BLaER1 treated with 17β-estradiol and CSF1 and Interleukin-3, amounts not matched to agents 10 nM and 100 nM (cell line): ENCODE measurements at regions not wholly inside any gene's neighbourhood (a gene's known extent, or its start where the extent isn't known, plus 50 kb on each side); places are given as distances from the start of the nearest gene placed in this dataset.

Experiments
- H3K27ac ChIP-seq, 11 experiments: shearing (Covaris generic); formaldehyde crosslinking; 2 replicates each; pipeline ENCODE4 v1.8.1; 2022
- H3K27me3 ChIP-seq, 11 experiments: shearing (Covaris generic); formaldehyde crosslinking; 2 replicates each; pipeline ENCODE4 v1.8.1; 2022
- H3K36me3 ChIP-seq, 11 experiments: shearing (Covaris generic); formaldehyde crosslinking; 2 replicates each; pipeline ENCODE4 v1.8.1; 2022
- H3K4me1 ChIP-seq, 10 experiments: shearing (Covaris generic); formaldehyde crosslinking; 2 replicates each; pipeline ENCODE4 v1.8.1; 2022
- H3K4me2 ChIP-seq, 11 experiments: shearing (Covaris generic); formaldehyde crosslinking; 2 replicates each; pipeline ENCODE4 v1.8.1; 2022
- H3K4me3 ChIP-seq, 10 experiments: shearing (Covaris generic); formaldehyde crosslinking; 2 replicates each; pipeline ENCODE4 v1.8.1; 2022
- H3K9ac ChIP-seq, 11 experiments: shearing (Covaris generic); formaldehyde crosslinking; 2 replicates each; pipeline ENCODE4 v1.8.1; 2022
- H3K9me3 ChIP-seq, 11 experiments: shearing (Covaris generic); formaldehyde crosslinking; replicated peaks in 1 of 11; 2 replicates each; pipeline ENCODE4 v1.8.1; 2022
- H4K20me1 ChIP-seq, 11 experiments: shearing (Covaris generic); formaldehyde crosslinking; 2 replicates each; pipeline ENCODE4 v1.8.1; 2022
- Cebpa-rat ChIP-seq, 11 experiments: shearing (Covaris generic); IDR thresholded peaks; 2 replicates each; pipeline ENCODE4 v1.8.1; 2022

DNA sequence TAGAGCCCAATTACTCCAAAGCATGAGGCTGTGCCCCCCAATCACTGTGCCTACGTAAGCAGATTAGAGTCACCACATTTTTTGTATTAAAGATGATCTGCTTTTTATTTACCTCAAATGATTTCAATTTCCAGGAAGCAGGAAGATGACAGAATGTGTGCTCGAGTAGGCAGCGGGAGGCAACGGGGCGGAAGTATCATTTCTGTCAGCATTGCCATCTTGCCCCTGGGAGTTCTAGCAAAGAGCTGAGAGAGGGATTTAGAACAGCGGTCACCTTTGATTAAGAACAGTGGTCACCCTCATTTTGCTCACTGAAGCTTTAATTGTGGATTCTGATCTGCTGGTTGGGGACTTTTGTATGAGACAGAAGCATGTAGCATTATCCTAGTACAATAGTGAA is 117.1 kb upstream of the FAM13C start:
- Histone ChIP-seq H3K4me3 (no peak overlapping the region), H3K9me3 (no peaks in the 10 kb centered on the region), H3K4me2 (no peak overlapping the region), H3K4me1 (no peaks in the 10 kb centered on the region), H3K27ac (no peak overlapping the region), H3K36me3 (no peaks in the 10 kb centered on the region), H3K27me3 (no peaks in the 10 kb centered on the region), H3K9ac (no peak overlapping the region), H4K20me1 (no peaks in the 10 kb centered on the region)
- TF ChIP-seq Cebpa-rat (IDR thresholded peaks at IDR 0.05) = no peak

DNA sequence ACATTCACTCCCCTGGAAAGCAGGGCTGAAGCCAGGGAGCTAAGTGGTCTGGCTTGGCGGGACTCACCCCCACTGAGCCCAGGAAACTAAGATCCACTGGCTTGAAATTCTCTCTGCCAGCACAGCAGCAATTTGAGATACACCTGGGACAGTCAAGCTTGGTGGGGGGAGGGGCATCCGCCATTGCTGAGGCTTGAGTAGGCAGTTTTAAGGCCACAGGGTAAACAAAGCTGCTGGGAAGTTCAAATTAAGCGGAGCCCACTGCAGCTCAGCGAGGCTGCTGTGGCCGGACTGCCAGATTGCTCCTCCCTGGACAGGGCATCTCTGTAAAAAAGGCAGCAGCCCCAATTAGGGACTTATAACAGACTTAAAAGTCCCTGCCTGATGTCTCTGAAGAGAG is 108.2 kb upstream of the FAM13C start:
- H3K36me3 ChIP-seq = no peaks in the 10 kb centered on the region
- no peaks in the 10 kb centered on the region for H4K20me1 ChIP-seq
- H3K4me1 ChIP-seq = no peaks in the 10 kb centered on the region
- no peak for TF ChIP-seq Cebpa-rat (IDR thresholded peaks at IDR 0.05)
- no peak overlapping the region for H3K4me2 ChIP-seq
- no peak overlapping the region for H3K27ac ChIP-seq
- H3K27me3 ChIP-seq = no peaks in the 10 kb centered on the region
- H3K4me3 ChIP-seq = no peak overlapping the region
- 0 out of 22 replicates have a peak, but pooled peaks cover 0 to 7% (median 0%) of the 10 kb centered on the region in 11 experiments for H3K9me3 ChIP-seq
- no peak overlapping the region for H3K9ac ChIP-seq

- H3K4me3 ChIP-seq = no peak overlapping the region
- no peak overlapping the region for H3K9ac ChIP-seq
- no peak overlapping the region for H3K4me2 ChIP-seq
- no peaks in the 10 kb centered on the region for H3K4me1 ChIP-seq
- 0 out of 22 replicates have a peak, but pooled peaks cover 0 to 1% (median 0%) of the 10 kb centered on the region in 11 experiments for H3K9me3 ChIP-seq
- no peak for TF ChIP-seq Cebpa-rat (IDR thresholded peaks at IDR 0.05)
- no peaks in the 10 kb centered on the region for H3K27me3 ChIP-seq
- no peak overlapping the region for H3K27ac ChIP-seq
- no peaks in the 10 kb centered on the region for H4K20me1 ChIP-seq
- H3K36me3 ChIP-seq = no peaks in the 10 kb centered on the region
Observed at GRCh38 chr10:59465088-59465487, 102.7 kb upstream of the FAM13C start.

DNA sequence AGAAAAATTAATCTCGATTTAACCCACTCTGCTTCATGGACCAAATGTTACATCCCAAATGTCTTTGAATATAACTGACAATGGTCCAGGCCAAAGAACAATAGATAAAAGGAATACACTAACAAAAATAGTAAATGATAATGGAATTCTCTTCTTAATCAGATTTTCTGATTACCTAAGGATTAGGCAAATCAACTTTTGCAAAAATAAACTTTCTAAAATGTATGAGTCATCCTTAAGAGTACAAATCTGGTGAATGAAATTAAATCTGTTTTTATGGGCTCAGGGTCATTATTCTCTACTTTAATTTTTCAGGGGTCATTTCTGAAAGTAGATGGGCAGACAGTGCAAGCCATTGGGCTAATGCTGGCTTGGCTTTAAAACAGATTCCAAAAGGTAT is 102.1 kb upstream of the FAM13C start:
- TF ChIP-seq Cebpa-rat (IDR thresholded peaks at IDR 0.05) = no peak
- H3K4me2 ChIP-seq = no peak overlapping the region
- H3K27me3 ChIP-seq = no peaks in the 10 kb centered on the region
- H3K4me1 ChIP-seq = no peaks in the 10 kb centered on the region
- H4K20me1 ChIP-seq = no peaks in the 10 kb centered on the region
- H3K9ac ChIP-seq = no peak overlapping the region
- no peak overlapping the region for H3K27ac ChIP-seq
- no peaks in the 10 kb centered on the region for H3K9me3 ChIP-seq
- no peak overlapping the region for H3K4me3 ChIP-seq
- H3K36me3 ChIP-seq = no peaks in the 10 kb centered on the region

DNA sequence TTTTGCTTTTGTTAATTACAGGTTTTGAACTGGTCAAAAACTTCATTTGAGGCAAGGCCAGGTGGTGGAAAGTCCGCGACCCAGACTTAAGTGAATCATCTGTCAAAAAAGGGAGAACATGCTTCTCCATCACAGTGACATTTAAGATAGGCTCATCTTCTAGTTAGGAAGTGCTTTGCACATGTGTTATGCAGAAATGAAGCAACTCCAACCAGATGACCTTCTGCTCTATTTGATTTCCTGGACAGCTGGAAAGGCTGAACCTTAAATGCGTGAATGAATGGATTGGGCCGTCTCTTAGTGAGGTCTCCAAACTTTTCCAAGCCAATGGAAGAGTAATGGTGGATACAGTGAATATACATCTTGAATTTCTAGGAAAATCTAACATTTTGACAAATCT is 101.6 kb upstream of the FAM13C start:
- H4K20me1 ChIP-seq = no peaks in the 10 kb centered on the region
- H3K4me1 ChIP-seq = no peaks in the 10 kb centered on the region
- no peak overlapping the region for H3K4me2 ChIP-seq
- no peak overlapping the region for H3K9ac ChIP-seq
- H3K27me3 ChIP-seq = no peaks in the 10 kb centered on the region
- no peaks in the 10 kb centered on the region for H3K36me3 ChIP-seq
- no peaks in the 10 kb centered on the region for H3K9me3 ChIP-seq
- H3K4me3 ChIP-seq = no peak overlapping the region
- H3K27ac ChIP-seq = no peak overlapping the region
- TF ChIP-seq Cebpa-rat (IDR thresholded peaks at IDR 0.05) = no peak

DNA sequence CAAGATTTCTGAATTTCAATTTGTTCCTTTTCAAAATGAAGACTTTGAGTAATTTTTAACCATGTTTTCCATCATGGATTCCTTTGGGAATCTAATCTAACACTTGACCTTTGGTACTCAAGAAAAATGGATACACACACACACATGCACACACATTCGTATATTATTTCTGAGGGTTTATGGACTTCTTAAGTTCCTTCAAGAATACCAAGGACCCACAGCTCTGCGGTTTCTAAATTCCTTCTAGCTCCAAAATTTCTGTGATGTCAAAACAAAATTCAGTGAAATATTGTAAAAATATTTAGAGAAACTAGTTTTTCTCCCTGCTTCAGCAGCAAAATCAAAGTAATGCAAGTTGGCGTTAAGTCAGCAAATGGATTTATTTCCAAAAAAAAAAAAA is 98.3 kb upstream of the FAM13C start:
- Histone ChIP-seq H3K27ac (no peak overlapping the region), H3K4me3 (no peak overlapping the region), H3K27me3 (no peaks in the 10 kb centered on the region), H3K9me3 (no peaks in the 10 kb centered on the region), H3K36me3 (no peaks in the 10 kb centered on the region), H3K9ac (no peak overlapping the region), H4K20me1 (no peaks in the 10 kb centered on the region), H3K4me2 (no peak overlapping the region), H3K4me1 (no peaks in the 10 kb centered on the region)
- no peak for TF ChIP-seq Cebpa-rat (IDR thresholded peaks at IDR 0.05)

GRCh38 chr10:59456199-59456598 is 93.8 kb upstream of the FAM13C start:
- no peak overlapping the region for H3K4me2 ChIP-seq
- no peak for TF ChIP-seq Cebpa-rat (IDR thresholded peaks at IDR 0.05)
- no peaks in the 10 kb centered on the region for H3K36me3 ChIP-seq
- H3K4me1 ChIP-seq = no peaks in the 10 kb centered on the region
- no peak overlapping the region for H3K9ac ChIP-seq
- H3K4me3 ChIP-seq = no peak overlapping the region
- no peaks in the 10 kb centered on the region for H3K9me3 ChIP-seq
- no peaks in the 10 kb centered on the region for H4K20me1 ChIP-seq
- no peaks in the 10 kb centered on the region for H3K27me3 ChIP-seq
- H3K27ac ChIP-seq = no peak overlapping the region

DNA sequence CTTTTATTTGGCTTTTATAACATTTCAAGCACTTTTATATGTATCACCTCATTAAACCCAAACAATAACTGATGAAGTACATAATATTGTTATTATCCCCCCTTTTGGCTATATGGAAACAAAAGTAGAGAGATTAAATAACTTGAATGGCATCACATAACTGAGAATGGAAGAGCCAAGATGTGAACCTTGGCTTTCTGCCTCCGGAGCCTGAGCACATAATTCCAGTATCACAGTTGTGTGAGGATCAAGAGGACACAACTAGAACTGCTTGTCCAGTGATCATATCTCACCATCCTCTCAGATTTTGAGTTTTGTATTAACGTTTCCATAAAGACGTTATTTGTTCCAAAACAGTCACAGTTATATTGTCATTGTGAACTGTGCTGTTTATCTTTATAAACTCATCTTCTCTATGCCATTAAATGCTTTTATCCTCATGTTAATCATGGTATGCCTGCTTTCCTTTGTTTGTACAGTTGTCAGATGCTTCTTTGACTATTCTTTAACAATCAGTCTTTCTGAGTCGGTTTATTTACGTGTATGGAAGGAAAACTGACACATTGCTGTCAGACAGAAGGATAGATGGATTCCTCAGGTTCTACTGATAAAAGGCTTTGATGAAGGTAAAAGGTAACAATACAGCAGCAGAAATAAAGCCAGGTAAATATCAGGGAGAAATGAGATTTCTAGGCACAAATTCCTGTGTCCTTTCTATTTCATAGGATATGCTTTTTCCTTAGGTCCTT is 92.0 kb upstream of the FAM13C start:
- no peak for TF ChIP-seq Cebpa-rat (IDR thresholded peaks at IDR 0.05)
- no peak overlapping the region for H3K9ac ChIP-seq
- H3K27ac ChIP-seq = no peak overlapping the region
- no peaks in the 10 kb centered on the region for H4K20me1 ChIP-seq
- no peaks in the 10 kb centered on the region for H3K36me3 ChIP-seq
- H3K4me1 ChIP-seq = no peaks in the 10 kb centered on the region
- H3K9me3 ChIP-seq = no peaks in the 10 kb centered on the region
- H3K4me2 ChIP-seq = no peak overlapping the region
- H3K27me3 ChIP-seq = no peaks in the 10 kb centered on the region
- no peak overlapping the region for H3K4me3 ChIP-seq

DNA sequence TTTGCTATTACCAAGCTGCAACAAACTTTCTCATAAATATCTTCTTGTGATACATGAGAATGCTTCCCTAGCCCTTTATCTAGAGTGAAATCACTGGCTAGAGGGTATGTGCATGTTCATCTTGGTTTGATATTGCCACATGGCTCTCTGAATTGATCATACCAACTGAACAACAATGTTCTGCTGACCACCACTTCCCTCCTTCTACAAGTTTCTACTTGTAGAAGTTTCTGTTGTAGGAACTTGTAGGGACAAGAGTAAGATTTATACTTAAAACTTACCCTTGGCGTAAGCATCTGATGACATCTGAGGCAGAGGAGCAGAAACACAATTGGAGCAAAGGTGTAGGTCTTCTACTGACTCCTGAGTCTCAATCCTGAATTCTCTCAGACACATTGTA is 86.3 kb upstream of the FAM13C start:
- no peaks in the 10 kb centered on the region for H4K20me1 ChIP-seq
- H3K4me3 ChIP-seq = no peak overlapping the region
- H3K9ac ChIP-seq = no peak overlapping the region
- no peaks in the 10 kb centered on the region for H3K27me3 ChIP-seq
- H3K4me1 ChIP-seq = no peaks in the 10 kb centered on the region
- no peak overlapping the region for H3K27ac ChIP-seq
- no peak overlapping the region for H3K4me2 ChIP-seq
- no peak for TF ChIP-seq Cebpa-rat (IDR thresholded peaks at IDR 0.05)
- no peaks in the 10 kb centered on the region for H3K36me3 ChIP-seq
- no peaks in the 10 kb centered on the region for H3K9me3 ChIP-seq

GRCh38 chr10:59435707-59436106 is 73.4 kb upstream of the FAM13C start:
- Histone ChIP-seq H3K4me2 (no peak overlapping the region), H4K20me1 (no peaks in the 10 kb centered on the region)

More at GRCh38 chr10:59435707-59436106, 73.4 kb upstream of the FAM13C start:
- no peak overlapping the region for H3K27ac ChIP-seq
- no peak overlapping the region for H3K4me3 ChIP-seq
- no peaks in the 10 kb centered on the region for H3K36me3 ChIP-seq
- no peak overlapping the region for H3K9ac ChIP-seq
- H3K9me3 ChIP-seq = peaks cover 7 to 21% (median 15%) of the 10 kb centered on the region in 11 experiments; a peak in 16 of 22 replicates
- H3K4me1 ChIP-seq = peaks cover 0 to 5% (median 0%) of the 10 kb centered on the region in 10 experiments; a peak in 1 of 20 replicates
- TF ChIP-seq Cebpa-rat (IDR thresholded peaks at IDR 0.05) = no peak
- no peaks in the 10 kb centered on the region for H3K27me3 ChIP-seq
